ENCODE measurements at regions not wholly inside any gene's neighbourhood (a gene's known extent, or its start where the extent isn't known, plus 50 kb on each side); places are given as distances from the start of the nearest gene placed in this dataset.

DNA sequence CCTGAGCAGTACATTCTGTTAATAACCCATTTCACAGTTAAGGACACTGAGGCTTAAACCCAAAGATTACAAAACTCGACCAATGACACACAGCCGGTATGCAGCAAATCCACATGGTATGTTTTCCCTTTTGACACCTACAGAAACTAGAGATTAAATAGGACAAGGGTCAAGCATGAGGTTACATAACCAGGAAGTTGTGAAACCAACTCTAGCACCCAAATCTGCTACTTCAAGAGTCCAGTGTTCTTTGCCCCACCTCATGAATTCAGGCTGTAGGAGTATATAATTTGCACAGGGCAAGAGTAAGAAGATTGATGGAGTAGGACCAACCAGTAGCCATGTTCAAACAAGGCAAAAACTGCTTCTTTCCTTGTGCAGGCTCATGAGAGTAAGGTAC lies 249.8 kb downstream of the BCL11A start:
- no peak for TF ChIP-seq POLR2A (IDR thresholded peaks at IDR 0.05)
- TF ChIP-seq, protein P1, sequence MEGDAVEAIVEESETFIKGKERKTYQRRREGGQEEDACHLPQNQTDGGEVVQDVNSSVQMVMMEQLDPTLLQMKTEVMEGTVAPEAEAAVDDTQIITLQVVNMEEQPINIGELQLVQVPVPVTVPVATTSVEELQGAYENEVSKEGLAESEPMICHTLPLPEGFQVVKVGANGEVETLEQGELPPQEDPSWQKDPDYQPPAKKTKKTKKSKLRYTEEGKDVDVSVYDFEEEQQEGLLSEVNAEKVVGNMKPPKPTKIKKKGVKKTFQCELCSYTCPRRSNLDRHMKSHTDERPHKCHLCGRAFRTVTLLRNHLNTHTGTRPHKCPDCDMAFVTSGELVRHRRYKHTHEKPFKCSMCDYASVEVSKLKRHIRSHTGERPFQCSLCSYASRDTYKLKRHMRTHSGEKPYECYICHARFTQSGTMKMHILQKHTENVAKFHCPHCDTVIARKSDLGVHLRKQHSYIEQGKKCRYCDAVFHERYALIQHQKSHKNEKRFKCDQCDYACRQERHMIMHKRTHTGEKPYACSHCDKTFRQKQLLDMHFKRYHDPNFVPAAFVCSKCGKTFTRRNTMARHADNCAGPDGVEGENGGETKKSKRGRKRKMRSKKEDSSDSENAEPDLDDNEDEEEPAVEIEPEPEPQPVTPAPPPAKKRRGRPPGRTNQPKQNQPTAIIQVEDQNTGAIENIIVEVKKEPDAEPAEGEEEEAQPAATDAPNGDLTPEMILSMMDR (IDR thresholded peaks at IDR 0.05): no peak
- no peak for TF ChIP-seq EP300 (IDR thresholded peaks at IDR 0.05; ENCODE audit: low read depth)
- peak in 1 of 3 donors; percentile 7 for TF ChIP-seq POLR2AphosphoS5 (IDR thresholded peaks at IDR 0.05)

Data from transverse colon (tissue), 4 donors.